Epithelial cell of esophagus (primary cell): ENCODE measurements at regions not wholly inside any gene's neighbourhood (a gene's known extent, or its start where the extent isn't known, plus 50 kb on each side); places are given as distances from the start of the nearest gene placed in this dataset.
"Not testable (repeated sequence)": the region's sequence is repeated elsewhere in the genome, so short reads cannot be mapped to it uniquely, and the experiment has no call there.

Experiments used
- DNase-seq: peaks from one replicate; pipeline ENCODE4 v3.0.0; 2010; ENCODE audit warnings: low read depth
- H3K4me3 ChIP-seq: 2 replicates; pipeline ENCODE4 v1.5.1; 2011; ENCODE audit warnings: mild to moderate bottlenecking, low read length, control low read depth
- TF ChIP-seq, protein P1 (sequence below): IDR thresholded peaks from 2 replicates; pipeline ENCODE4 v1.5.1; 2011; ENCODE audit warnings: low read depth, mild to moderate bottlenecking, low read length, control low read depth, inconsistent platforms; ENCODE audit not compliant: insufficient read depth; ENCODE audit errors: missing control alignments

DNA sequence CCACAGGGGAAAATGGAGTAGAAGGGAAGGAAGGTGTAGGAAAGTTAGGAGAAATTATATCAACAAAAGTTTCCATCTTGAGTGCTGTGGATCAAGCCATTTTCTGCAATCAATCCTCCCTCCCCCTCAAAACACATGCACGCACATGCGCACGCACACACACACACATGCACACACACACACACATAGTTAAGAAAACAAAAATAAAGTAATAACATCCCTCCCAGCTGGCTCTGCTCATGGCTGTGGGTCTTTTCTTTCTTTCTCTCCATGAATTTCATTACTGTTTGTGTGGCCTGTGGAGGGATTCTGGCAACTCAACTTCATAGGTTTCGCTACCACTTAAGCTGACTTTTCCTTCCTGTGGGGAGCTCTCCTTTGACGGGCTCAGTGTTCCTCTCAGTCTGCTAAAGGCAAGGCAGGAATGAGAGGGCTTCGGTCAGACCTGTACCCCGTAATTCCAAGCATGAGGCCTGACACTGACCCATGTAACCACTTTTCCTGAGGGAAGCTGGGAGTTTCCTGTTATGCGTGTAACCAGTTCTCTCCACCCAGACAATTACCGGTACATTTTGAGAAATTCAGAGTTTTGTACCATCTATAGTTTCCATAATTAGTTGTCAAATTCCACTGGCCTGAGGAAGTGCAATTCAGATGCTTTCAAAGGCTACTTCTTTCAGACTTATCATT, 79.8 kb downstream of the ZNF92 start:
- H3K4me3 ChIP-seq: no peak overlapping the region
- DNase-seq: no peak
- TF ChIP-seq, protein P1, sequence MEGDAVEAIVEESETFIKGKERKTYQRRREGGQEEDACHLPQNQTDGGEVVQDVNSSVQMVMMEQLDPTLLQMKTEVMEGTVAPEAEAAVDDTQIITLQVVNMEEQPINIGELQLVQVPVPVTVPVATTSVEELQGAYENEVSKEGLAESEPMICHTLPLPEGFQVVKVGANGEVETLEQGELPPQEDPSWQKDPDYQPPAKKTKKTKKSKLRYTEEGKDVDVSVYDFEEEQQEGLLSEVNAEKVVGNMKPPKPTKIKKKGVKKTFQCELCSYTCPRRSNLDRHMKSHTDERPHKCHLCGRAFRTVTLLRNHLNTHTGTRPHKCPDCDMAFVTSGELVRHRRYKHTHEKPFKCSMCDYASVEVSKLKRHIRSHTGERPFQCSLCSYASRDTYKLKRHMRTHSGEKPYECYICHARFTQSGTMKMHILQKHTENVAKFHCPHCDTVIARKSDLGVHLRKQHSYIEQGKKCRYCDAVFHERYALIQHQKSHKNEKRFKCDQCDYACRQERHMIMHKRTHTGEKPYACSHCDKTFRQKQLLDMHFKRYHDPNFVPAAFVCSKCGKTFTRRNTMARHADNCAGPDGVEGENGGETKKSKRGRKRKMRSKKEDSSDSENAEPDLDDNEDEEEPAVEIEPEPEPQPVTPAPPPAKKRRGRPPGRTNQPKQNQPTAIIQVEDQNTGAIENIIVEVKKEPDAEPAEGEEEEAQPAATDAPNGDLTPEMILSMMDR: no peak

DNA sequence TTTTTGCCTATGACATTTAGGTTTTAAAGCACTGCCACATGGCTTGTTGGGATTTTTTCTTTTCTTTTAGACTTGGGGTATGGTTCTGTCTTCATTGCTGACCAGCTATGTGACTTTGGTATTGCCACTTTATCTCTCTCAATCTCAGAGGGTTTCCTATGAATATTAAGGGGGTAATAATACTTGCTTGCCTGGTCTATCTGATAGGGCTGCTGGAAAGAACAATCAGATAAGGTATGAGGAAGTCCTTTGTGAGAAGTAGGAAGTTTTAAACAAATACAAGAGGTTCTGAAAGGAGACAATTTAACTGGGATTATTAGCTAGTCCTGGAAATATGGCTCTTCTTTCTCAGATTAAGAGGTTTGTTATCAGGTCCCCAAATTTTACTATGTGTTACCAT, 80.8 kb downstream of the ZNF92 start:
- no peak for DNase-seq
- no peak overlapping the region for H3K4me3 ChIP-seq
- TF ChIP-seq, protein P1: no peak

DNA sequence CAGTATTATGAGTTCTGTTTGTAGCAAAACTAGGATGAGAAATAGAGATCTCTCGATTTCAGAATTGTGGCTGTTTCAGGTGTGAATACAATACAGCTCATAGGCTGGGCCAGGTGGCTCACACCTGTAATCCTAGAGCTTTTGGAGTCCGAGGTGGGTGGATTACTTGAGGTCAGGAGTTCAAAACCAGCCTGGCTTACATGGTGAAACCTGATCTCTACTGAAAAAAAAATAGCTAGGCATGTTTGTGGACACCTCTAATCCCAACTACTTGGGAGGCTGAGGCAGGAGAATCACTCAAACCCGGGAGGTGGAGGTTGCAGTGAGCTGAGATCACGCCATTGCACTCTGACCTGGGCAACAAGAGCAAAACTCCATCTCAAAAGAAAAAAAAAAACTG, 81.4 kb downstream of the ZNF92 start:
- DNase-seq, H3K4me3 ChIP-seq: not testable (repeated sequence)

DNA sequence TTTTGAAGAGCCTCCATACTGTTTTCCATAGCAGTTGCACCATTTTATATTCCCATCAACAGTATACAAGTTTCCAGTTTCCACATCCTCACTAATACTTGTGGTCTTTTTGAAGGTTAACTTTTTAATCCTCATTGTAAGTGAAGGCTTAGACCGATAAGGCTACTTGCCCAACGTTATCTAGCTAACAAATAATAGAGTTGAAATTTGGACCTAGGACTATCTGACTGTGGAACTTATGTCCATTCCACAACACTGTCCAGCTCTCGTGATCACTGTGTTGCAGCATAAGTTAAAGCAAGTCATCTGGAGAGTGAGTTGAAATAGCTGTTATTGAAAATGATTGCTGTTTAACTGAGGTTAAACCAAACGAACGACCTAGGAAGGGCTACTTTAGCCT, 84.0 kb downstream of the ZNF92 start:
- TF ChIP-seq, protein P1: no peak

DNA sequence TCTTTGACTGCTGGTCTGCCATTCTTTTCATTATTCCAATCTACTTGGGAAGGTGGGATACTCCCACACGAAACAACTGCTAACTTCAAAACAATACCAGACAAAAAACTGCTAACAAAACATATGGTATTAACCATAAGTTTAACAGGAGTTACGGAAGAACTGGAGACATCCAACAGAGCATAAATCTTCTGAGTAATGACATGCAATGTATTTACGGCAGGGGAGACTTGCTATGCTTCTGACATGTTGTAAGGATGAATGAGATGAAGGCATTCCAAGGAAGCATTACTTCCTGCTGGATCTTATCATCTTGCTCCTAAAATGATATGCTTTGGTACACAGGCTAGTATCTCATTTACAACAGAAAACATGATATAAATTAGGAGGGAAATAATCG, 85.8 kb downstream of the ZNF92 start:
- DNase-seq: no peak
- H3K4me3 ChIP-seq: no peak overlapping the region
- TF ChIP-seq, protein P1: no peak

More for the DNA sequence above, 84.0 kb downstream of the ZNF92 start:
- H3K4me3 ChIP-seq: no peak overlapping the region
- no peak for DNase-seq

DNA sequence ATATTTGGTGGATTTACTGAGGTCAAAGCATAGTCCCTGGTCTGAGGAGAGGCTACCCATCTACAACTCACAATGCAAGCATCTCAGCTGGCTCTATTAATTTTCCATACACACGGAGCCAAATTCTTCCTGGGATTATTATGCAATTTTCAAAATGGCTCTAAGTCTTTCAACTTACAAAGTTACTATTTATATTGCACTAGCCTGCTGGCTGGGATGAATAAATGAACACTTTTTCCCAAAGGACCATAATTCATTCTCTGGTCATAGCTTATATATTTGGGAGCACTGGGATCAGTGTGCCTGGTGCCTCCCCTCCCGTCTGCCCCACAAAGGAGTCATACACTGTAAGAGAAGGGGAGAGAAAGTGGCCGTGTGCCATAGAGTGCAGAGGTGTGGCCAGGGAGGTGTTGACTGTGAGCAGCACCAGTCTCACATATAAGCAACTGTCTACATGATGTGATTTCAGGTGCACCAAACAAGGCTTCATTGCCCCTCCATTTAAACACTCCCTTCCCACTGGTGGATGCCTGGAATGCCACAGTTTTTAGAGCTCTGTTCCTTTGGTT, 88.6 kb downstream of the ZNF92 start:
- DNase-seq: no peak
- H3K4me3 ChIP-seq: no peak overlapping the region
- TF ChIP-seq, protein P1: no peak

DNA sequence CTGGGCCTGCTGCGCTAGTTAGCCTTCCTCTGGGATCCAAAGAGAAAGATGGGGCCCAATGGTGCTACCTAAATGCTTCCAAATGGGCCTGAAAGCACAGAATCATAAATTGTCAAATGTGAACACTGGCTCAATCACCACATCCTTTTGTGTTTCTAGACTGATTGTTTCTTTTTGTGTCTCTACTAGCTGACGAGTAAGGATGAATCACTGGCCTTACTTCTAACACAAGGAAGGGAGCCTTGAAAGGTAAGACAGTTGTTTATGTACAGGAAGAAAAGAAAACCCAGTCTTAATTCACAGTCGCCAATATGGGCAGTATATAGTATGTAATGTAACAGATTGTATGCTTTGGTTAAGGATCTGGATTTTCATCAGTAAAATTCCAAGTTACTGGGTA, 89.5 kb downstream of the ZNF92 start:
- no peak overlapping the region for H3K4me3 ChIP-seq
- DNase-seq: peak; percentile 27
- TF ChIP-seq, protein P1: no peak

DNA sequence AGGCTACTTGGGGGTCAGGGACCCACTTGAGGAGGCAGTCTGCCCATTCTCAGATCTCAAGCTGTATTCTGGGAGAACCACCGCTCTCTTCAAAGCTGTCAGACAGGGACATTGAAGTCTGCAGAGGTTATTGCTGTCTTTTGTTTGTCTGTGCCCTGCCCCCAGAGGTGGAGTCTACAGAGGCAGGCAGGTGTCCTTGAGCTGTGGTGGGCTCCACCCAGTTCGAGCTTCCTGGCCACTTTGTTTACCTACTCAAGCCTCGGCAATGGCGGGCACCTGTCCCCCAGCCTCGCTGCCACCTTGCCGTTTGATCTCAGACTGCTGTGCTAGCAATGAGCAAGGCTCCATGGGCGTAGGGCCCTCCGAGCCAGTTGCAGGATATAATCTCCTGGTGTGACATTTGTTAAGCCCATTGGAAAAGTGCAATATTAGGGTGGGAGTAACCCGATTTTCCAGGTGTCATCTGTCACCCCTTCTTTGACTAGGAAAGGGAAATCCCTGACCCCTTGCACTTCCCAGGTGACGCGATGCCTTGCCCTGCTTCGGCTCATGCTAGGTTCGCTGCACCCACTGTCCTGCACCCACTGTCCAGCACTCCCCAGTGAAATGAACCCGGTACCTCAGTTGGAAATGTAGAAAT, 96.4 kb downstream of the ZNF92 start:
- not testable (repeated sequence) for DNase-seq, H3K4me3 ChIP-seq
